ENCODE measurements at regions not wholly inside any gene's neighbourhood (a gene's known extent, or its start where the extent isn't known, plus 50 kb on each side); places are given as distances from the start of the nearest gene placed in this dataset.

DNA sequence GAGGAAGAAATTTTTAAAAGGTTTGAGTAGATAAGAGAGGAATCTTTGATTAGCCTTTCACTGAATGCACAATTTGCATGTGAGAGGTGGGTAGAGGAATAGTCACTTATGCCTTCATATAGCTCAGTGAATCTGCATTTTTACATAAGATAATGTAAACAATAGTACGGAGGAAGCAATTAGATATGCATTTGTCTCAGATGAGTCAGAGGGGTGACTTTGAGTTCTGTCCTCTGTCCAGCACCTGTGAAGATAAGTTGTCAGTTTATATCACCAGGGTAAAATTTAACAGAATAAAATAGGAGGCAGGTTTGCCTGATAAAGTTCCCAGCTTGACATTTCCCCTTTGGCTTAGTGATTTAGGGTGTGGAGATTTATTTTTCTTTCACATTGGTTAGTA, 841.9 kb downstream of the PCDH18 start:
- no peak for DNase-seq (ENCODE audit: low spot score)

DNA sequence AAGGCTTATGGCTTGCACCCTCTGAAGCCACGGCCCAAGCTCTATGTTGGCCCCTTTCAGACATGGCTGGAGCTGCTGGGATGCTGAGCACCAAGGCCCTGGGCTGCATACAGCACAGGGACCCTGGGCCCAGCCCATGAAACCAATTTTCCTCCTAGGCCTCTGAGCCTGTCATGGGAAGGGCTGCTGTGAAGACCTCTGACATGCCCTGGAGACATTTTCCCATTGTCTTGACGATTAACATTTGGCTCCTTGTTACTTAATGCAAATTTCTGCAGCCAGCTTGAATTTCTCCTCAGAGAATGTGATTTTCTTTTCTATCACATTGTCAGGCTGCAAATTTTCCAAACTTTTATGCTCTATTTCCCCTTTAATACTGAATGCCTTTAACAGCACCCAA, 844.7 kb downstream of the PCDH18 start:
- no peak for DNase-seq (ENCODE audit: low spot score)

DNA sequence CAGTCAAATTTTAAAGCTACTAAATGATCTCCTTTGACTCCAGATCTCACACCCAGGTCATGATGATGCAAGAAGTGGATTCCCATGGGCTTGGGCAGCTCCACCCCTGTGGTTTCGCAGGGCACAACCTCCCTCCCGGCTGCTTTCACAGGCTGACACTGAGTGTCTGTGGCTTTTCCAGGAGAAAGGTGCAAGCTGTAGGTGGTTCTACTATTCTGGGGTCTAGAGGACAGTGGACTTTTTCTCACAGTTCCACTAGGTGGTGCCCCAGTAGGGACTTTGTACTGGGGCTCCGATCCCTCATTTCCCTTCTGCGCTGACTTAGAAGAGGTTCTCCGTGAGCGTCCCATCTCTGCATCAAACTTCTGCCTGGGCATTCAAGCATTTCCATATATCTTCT, 845.2 kb downstream of the PCDH18 start:
- DNase-seq (ENCODE audit: low spot score), result no peak

DNA sequence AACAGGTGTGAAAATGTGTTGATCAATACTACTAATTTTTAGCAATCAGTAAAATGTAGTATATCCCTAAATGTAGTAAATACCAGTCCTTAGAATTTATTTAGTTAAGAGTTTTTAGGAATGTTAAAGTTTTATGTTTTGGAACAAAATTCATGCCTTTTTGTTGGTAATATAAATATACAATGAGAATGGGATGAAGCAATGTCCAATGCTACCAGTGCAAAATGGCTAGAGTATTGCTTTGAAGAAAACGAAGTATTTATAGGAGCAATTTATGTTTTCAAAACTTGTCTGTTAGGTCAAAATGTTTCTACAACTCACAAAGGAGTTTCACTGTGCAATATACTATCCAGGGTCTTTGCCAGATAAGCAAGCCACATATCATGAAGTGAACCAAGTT, 851.5 kb downstream of the PCDH18 start:
- no peak for DNase-seq (ENCODE audit: low spot score)

DNA sequence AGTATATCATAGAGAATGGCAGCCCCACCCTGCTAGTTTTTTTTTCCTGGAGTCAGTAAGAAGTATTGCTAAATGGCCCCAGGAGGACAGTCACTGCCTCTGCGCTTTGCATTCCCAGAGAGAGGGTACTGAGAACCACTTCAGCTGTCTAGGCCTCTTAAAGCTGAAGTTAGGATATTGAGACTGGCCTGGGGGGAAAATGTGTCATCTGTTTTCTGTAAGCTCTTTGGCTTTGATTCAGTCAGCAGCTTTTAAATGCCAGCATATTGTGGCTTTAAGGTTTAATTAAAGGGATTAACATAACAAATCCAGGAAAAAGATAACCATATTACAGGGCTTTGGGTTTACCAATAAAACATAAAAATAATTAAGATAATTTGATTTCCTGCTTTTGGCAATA, 852.0 kb downstream of the PCDH18 start:
- DNase-seq (ENCODE audit: low spot score), result no peak

DNA sequence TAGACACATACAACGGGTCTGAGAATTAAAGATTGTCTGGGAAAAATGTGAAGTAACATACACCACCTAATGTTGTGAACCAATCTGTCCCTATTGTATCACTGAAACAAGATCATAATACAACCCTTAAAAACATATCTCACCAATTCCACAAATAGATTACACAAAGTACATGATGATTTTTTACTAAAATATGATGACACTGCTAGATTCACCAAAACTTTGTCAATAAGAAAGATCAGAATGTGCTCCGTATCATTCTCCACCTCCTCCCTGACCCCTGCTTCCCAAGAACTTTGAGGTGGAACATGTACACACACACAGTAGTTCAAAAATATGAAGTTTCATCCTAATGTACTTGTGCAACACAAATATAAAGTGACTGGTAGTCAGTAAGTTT, 862.0 kb downstream of the PCDH18 start:
- no peak for DNase-seq (ENCODE audit: low spot score)

DNA sequence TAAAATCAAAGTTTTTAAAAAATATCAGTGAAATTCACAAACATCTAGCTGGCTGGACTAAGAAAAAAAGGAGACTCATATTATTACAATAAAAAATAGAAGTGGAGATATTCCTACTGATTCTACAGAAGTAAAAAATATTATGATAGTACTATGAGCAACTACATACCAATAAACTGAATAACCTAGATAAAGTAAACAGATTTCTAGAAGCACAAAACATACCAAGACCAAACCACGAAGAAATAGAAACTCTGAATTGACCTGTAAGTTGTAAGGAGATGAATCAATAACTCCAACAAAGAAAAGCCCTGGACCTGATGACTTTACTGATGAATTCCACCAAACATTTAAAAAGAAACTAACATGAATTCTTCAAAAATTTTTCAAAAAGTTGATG, 867.3 kb downstream of the PCDH18 start:
- no peak for DNase-seq (ENCODE audit: low spot score)

DNA sequence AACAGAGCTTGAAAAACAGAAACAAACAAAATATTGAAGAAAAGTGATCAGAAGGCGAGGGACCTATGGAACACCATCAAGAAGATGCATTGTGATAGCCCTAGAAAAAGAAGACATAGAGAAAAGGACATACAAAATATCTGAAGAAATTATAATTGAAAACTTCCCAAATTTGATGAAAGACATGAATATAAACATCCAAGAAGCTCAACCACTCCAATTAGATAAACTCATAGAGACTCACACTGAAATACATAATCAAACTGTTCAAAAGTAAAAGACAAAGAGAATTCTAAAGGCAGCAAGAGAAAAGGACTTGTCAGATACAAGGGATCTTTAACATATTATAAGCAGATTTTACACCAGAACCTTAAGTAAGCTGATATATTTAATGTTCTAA, 869.8 kb downstream of the PCDH18 start:
- no peak for DNase-seq (ENCODE audit: low spot score)

DNA sequence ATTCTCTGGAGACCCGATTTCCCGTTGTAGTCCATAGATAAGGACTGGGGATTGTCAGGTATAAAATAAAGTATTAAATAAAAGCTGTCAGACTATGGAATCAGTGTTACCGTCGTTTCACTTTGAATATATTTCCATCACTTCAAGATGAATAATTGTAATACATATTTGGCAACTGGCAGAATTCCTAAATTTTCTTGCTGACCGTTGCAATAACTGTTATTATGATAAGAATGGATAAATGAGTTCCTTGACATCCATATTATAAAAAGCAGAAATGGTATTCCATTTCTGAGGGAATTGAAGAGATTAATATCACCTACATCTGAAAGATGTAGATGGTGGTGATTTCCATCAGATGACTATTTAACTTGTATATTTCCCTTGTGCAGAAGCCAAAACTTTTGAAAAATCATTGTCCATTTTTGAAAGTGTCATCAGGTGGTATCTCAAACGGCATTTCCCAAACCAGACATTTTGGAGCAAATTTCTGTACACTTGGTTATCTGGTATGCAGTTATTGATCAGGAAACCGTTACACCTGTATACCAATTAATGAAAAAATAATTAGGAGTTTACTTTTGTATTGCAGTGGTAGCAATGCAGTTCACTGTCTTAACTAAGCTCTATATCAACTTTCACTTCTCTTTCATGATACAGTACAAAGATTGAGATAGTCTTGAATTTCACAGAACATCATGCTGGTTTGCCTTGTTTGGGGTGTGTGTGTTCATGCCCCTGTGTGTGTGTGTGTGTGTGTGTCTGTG, 878.5 kb downstream of the PCDH18 start:
- DNase-seq (ENCODE audit: low spot score), result no peak

DNA sequence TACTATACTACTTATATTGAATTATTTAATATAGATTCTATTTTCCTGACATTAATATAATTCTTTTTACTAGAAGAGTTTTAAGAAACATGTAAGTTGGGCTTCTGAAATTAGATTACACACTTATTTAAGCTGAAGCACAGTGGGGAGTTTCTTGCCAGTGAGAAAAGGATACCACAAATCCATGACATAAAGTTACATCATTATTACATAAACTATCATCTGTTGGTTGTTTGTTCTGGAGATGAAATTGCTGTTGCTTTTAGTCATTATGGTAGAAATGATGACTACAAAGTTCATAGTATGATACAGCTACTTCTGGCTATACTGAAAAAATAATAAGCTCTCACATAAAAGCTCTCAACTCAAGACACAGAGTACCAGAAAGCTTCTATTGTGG, 880.4 kb downstream of the PCDH18 start:
- DNase-seq (ENCODE audit: low spot score), result no peak

DNA sequence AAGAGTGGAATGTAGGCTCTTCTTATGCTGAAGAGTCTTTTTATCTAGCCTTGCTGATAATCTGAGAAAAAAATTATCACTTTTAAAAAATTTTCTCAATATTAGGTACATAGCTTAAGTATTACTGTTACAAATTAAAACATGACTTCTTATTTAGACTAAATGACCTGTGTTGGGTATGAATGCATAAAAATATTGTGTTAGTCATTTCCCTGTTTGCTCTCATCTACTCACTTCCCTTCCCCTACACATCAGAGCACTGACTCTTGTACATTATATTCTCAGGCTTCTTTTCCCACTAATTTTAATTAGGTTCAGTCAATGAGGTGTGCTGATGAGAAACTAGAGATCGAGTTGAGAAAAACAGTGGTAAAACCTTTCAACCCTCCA, 881.0 kb downstream of the PCDH18 start:
- no peak for DNase-seq (ENCODE audit: low spot score)

DNA sequence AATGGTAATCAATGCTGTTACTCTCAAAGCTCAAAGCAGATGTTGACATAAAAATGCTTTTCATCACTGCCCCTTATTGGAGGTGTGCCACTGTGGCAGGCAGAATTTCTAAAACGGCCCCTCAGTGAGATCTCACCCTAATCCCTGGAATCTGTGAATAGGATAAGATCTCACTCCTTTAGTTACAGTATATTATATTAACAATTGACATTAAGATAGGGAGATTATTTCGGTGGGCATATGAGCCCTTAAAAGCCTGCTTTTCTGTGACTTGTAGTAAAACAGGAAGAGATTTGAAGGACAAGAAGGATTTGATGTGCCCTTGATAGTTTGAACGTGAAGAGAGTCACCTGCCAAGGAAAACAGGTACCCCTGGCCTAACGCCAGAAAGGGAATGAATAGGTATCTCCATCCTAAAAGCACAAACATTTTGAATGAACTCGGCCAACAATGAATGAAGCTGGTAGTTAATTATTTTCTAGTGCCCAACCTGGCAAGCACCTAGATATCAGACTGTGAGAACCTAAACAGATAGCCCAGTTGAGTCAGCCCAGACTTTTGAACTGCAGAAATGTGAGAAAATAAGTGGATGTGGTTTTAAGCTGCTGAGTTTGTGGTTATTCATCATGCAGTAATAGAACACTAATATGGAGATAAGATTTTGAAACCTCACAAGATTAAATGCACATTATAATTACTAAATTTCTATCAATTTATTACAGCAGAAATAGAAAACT, 881.6 kb downstream of the PCDH18 start:
- no peak for DNase-seq (ENCODE audit: low spot score)

DNA sequence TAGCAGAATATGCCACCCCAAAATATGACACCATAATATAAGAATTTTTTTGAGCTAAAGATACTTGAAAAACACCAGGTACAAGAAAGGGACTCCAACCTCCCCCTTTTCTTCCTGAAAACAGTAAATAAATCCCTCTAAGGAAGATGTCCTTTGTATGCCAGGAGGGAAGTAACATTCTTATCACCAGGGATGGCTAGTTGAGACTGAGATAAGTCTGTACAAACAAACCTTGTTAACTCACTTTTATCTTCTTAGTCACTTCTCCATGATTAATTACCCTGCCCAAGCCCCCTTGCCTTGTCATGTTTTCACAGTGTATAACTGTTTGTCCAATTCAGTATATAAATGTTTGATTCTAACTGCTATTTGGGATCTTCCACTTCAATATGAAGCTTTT, 888.0 kb downstream of the PCDH18 start:
- no peak for DNase-seq (ENCODE audit: low spot score)

DNA sequence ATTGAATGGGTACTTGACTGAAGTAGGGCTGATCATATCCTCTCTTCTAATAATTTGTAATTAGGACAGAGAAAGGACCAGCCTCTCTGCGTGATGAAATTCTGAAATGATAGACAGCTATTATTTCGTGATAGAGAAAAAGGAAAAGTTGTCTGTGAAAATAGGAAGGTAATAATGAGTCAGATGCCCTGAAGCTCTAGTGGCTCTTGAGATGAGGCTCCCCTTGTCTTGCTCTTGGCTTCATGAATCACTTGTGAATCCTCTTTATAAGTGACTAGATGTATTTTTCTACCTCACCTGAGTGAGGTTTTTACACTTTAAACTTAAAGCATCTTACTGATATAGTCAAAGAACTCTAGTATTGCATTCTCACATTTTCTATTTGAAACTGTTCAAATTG, 888.9 kb downstream of the PCDH18 start:
- DNase-seq (ENCODE audit: low spot score), result no peak

DNA sequence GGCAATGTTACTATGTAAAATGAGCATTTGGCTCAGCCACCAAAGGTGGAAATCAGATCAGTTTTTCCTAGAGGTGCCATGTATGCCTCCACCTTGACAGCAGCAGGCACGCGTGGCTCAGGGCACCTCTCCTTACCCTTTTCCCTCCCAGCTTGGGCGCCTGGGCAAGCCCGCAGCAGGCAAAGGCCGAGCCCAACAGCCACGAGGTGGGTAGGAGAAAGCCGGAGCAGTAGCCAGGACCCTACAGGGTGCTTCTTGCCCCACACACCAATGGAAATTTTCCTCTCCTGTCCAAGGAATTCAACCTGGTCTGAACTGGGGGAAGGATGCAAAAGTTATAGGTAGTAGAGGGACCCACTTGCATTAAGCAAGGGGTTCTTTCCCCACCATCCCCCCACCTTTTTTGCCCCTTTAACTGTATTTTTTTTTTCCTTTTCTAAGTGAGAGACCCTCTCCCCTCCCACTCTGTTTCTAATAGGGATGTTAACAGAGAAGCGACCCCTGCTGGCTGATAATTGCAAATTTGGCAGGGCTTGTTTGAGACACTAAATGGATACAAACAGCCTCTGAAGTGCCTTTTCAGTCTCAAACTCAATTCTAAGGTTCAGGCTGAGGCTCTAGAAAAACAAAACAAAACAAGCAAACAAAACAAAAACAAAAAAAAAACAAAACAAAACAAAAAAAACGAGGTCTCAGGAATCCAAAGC, 895.1 kb downstream of the PCDH18 start:
- no peak for DNase-seq (ENCODE audit: low spot score)

DNA sequence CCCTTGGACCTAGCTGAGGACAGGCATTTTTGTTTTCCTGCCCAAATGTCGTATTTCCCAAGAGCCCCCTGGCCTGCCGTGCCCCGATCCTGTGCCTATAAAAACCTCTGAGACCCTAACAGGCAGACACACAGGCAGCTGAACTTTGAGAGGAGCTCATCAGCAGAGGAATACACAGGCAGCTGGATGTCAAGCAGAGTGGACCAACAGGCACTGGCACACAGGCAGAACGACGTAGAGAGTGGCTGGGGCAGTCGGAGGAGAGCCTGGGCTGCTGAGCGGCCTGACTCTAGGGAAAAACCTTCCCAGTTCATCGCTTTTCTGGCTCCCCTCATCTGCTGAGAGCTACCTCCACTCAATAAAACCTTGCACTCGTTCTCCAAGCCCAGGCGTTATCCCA, 896.1 kb downstream of the PCDH18 start:
- DNase-seq (ENCODE audit: low spot score), result no peak

DNA sequence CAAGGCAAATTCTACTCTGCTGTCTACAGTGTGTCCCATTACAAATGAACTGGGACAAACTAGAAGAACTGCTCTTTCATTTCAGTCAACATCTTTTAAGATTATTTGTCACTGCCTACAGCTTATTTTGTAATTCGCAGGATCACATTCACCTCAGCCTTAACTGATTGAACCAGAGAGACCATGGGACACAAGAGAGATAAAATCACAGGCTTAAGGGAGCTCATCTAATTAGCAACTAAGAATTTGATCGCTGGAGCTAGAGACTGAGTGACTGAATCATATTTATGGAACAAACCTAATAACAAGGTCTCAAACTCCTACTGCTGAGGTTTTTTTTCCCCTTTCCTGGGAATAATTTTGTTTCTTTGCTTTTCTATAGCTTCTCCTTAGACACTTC, 898.2 kb downstream of the PCDH18 start:
- DNase-seq (ENCODE audit: low spot score), result no peak

DNA sequence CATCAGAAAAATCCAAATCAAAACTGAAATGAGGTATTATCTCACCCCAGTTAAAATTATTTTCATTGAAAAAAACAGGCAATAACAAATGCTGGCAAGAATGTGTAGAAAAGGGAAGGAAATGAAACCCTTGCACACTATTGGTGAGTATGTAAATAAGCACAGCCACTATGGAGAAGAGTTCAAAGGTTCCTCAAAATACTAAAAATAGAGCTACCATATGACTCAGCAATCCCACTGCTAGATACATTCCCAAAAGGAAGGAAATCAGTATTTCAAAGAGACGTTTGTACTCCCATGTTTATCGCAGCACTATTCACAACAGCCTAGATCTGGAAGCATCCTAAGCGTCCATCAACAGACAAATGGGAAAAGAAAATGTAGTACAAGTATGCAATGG, 932.4 kb downstream of the PCDH18 start:
- DNase-seq (ENCODE audit: low spot score), result no peak

DNA sequence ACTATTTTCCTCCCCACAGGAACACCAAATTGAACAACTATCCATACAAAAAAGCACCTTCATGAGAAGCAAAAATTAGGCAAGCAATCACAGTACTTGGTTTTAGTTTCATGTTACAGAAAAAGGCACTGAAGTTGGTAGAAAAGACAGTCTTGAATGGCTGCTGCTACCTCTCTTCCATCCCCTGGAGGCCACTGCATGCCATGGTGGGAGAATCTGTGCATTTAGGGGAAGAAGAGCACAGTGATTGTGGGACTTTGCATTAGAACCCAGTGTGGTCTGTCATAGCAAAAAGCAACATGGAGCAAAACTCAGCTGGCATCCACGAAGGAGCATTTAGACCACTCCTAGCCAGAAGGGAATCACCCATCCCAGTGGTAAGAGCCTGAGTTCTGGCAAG, 941.9 kb downstream of the PCDH18 start:
- DNase-seq (ENCODE audit: low spot score), result no peak

DNA sequence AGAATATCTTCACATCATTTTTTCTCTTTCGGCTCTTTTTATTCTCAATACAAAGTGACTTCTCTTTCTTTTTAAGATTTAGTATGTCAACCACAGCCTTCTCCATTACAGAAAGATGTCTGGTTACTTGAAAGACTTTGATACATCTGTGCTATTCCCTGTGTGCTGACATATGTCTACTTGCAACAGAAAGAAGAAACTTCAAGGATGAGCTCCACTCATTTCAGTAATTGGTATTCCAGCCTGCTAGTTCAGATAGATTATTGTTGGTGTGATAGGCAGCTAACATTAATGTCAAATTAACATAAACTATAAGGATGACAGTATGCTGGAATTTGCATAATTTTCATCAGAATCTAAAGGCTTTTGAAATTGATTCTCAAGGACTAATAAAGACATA, 948.7 kb downstream of the PCDH18 start:
- DNase-seq (ENCODE audit: low spot score), result no peak

DNA sequence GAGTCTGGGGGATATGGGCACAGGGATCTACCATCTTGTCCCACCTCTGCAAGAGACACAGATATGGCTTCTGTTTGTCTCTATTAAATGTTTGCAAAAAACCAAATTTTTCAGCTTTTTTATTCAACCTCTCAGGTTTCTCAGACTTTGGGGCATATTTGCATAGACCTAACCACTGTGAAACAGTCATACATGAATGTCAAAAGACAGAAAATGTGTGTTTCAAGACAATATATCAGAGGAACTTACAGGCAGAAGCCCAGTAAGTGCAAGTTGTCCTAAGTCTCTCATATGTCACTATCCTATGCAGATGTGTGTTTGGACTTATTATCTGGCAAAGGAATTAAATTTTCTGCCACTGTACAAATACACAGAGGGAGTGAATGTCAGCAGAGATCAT, 951.2 kb downstream of the PCDH18 start:
- DNase-seq (ENCODE audit: low spot score), result no peak

DNA sequence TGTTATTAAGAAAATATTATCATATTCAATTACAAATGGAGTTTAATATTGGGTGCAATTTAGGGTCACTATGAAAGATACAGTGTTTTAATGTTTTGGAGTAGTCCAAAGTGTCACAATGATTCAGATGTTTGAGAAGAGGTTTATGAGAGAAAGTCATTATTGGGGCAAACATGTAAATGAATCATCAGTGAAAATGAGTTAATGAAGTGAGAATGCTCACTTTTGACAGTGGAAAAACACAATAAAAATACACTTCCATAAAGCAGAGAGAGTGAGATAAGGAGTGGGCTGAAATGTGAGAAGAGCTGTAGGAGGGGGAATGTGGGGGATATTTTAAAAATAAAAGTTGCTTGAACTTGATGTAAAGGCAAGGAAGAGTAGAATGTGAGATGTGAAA, 957.1 kb downstream of the PCDH18 start:
- no peak for DNase-seq (ENCODE audit: low spot score)

DNA sequence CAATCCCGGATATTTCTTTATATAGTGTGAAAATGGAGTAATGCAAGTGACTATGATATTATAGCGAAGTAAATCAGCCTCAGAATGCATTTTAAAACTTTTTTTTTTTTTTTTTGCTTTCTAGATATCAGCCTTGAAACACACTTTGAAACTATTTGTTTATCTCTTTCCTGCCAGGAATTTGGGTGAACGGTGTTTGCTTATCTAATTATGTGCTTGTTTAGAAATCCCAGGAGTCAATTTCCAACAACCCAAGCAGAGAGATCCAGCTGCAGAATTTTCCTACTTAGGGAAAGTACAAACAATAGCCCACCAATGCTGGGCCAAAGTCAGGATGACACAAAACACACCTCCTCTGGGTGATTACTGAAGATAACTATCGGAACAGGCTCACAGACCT, 958.8 kb downstream of the PCDH18 start:
- DNase-seq (ENCODE audit: low spot score), result no peak
